GM23338 (cell line): ENCODE measurements at regions not wholly inside any gene's neighbourhood (a gene's known extent, or its start where the extent isn't known, plus 50 kb on each side); places are given as distances from the start of the nearest gene placed in this dataset.

Source experiments
- ATAC-seq: fragments of 200-7000 bp; cut with Tn5 transposase; 3 replicates; pipeline ENCODE4 v1.9.1; 2020
- DNase-seq: peaks from one replicate; pipeline ENCODE4 v3.0.0-alpha.2; 2015; ENCODE audit warnings: low spot score
- H2AFZ ChIP-seq: fragments of 200-600 bp; sonication (generic); 2 replicates; pipeline ENCODE4 v1.8.0; 2016; ENCODE audit warnings: antibody characterized with exemption, mild to moderate bottlenecking, moderate library complexity
- H3F3A ChIP-seq: fragments of 200-600 bp; sonication (generic); replicated peaks from 2 replicates; pipeline ENCODE4 v1.8.0; 2017; ENCODE audit warnings: antibody characterized with exemption, mixed run types, low read depth
- H3K27ac ChIP-seq: fragments of 200-600 bp; sonication (generic); 2 replicates; pipeline ENCODE4 v1.6.1; 2016; ENCODE audit warnings: low read depth
- H3K27me3 ChIP-seq: fragments of 200-600 bp; sonication (generic); 2 replicates; pipeline ENCODE4 v1.8.0; 2016; ENCODE audit warnings: mild to moderate bottlenecking, mixed run types, moderate library complexity; ENCODE audit not compliant: insufficient read depth
- H3K36me3 ChIP-seq: fragments of 200-600 bp; sonication (generic); 2 replicates; pipeline ENCODE4 v1.8.0; 2016; ENCODE audit warnings: mild to moderate bottlenecking; ENCODE audit not compliant: insufficient read depth
- H3K4me1 ChIP-seq: fragments of 200-600 bp; sonication (generic); 2 replicates; pipeline ENCODE4 v1.8.0; 2016; ENCODE audit warnings: mild to moderate bottlenecking, moderate library complexity; ENCODE audit not compliant: insufficient read depth
- H3K4me2 ChIP-seq: fragments of 200-600 bp; sonication (generic); 2 replicates; pipeline ENCODE4 v1.7.1; 2017; ENCODE audit warnings: mixed run types
- H3K4me3 ChIP-seq: fragments of 200-600 bp; sonication (generic); 2 replicates; pipeline ENCODE4 v1.6.1; 2016; ENCODE audit warnings: mixed run types
- H3K79me2 ChIP-seq: fragments of 200-600 bp; sonication (generic); replicated peaks from 2 replicates; pipeline ENCODE4 v1.8.0; 2017; ENCODE audit warnings: mild to moderate bottlenecking; ENCODE audit not compliant: insufficient read depth
- H3K9me2 ChIP-seq: fragments of 200-600 bp; sonication (generic); 2 replicates; pipeline ENCODE4 v1.8.0; 2017; ENCODE audit not compliant: insufficient read depth
- H4K20me1 ChIP-seq: fragments of 200-600 bp; sonication (generic); replicated peaks from 2 replicates; pipeline ENCODE4 v1.8.0; 2017; ENCODE audit warnings: mild to moderate bottlenecking; ENCODE audit not compliant: insufficient read depth
- H3K27ac Mint-ChIP-seq: 2 replicates; pipeline ENCODE4 v1.8.0; 2020; ENCODE audit warnings: inconsistent platforms, mild to moderate bottlenecking, moderate library complexity, mixed read lengths
- H3K27me3 Mint-ChIP-seq: 3 replicates; pipeline ENCODE4 v1.8.0; 2022; ENCODE audit warnings: low read depth, mild to moderate bottlenecking, moderate library complexity, mixed read lengths, inconsistent platforms; ENCODE audit not compliant: insufficient read depth, poor library complexity
- H3K36me3 Mint-ChIP-seq: 3 replicates; pipeline ENCODE4 v1.8.0; 2021; ENCODE audit warnings: low read depth, mild to moderate bottlenecking, inconsistent platforms, moderate library complexity, mixed read lengths
- H3K4me1 Mint-ChIP-seq: 3 replicates; pipeline ENCODE4 v1.8.0; 2020; ENCODE audit warnings: mild to moderate bottlenecking, inconsistent platforms, mixed read lengths
- H3K4me3 Mint-ChIP-seq: 3 replicates; pipeline ENCODE4 v1.8.0; 2021; ENCODE audit warnings: moderate library complexity, mild to moderate bottlenecking, inconsistent platforms, mixed read lengths
- H3K9me3 Mint-ChIP-seq: 3 replicates; pipeline ENCODE4 v1.8.0; 2020; ENCODE audit warnings: moderate library complexity, mild to moderate bottlenecking, inconsistent platforms, mixed read lengths
- CREB1 ChIP-seq: fragments of 250-450 bp; sonication (Bioruptor Pico); IDR thresholded peaks from 2 replicates; pipeline ENCODE4 v1.5.0; 2020; ENCODE audit warnings: low read depth, mild to moderate bottlenecking, moderate library complexity
- CTCF ChIP-seq, 2 experiments: fragments of 200-600 bp in 1 of 2; sonication (generic) in 1 of 2; conservative IDR thresholded peaks; 2 replicates each; pipeline versions ENCODE4 v1.5.1 to v1.6.1; 2016 to 2017; ENCODE audit warnings: antibody characterized with exemption in 2 of 2, low read depth in 2 of 2, mild to moderate bottlenecking in 2 of 2, moderate library complexity in 1 of 2
- JUNB ChIP-seq: IDR thresholded peaks from one replicate; pipeline ENCODE4 v1.6.1; 2016; ENCODE audit warnings: antibody characterized with exemption; ENCODE audit not compliant: unreplicated experiment
- NANOG ChIP-seq: IDR thresholded peaks from 2 replicates; pipeline ENCODE4 v1.6.1; 2016; ENCODE audit warnings: antibody characterized with exemption, borderline replicate concordance
- POLR2AphosphoS5 ChIP-seq: IDR thresholded peaks from 2 replicates; pipeline ENCODE4 v1.6.1; 2016; ENCODE audit warnings: antibody characterized with exemption, low read depth
- STAT1 ChIP-seq: IDR thresholded peaks from one replicate; pipeline ENCODE4 v1.6.1; 2016; ENCODE audit warnings: antibody characterized with exemption; ENCODE audit not compliant: unreplicated experiment
- ZNF114 ChIP-seq: fragments of 250-450 bp; sonication (Bioruptor Pico); IDR thresholded peaks from 2 replicates; pipeline ENCODE4 v1.5.0; 2020; ENCODE audit warnings: mild to moderate bottlenecking, moderate library complexity
- ZNF331 ChIP-seq: fragments of 250-450 bp; sonication (Bioruptor Pico); IDR thresholded peaks from 2 replicates; pipeline ENCODE4 v1.5.0; 2020; ENCODE audit warnings: low read depth, mild to moderate bottlenecking, moderate library complexity
- ZNF462 ChIP-seq: fragments of 250-450 bp; sonication (Bioruptor Pico); IDR thresholded peaks from 2 replicates; pipeline ENCODE4 v1.5.0; 2020; ENCODE audit warnings: mild to moderate bottlenecking, moderate library complexity
- TF ChIP-seq, protein P1 (sequence below): IDR thresholded peaks from one replicate; pipeline ENCODE4 v1.6.1; 2018; ENCODE audit warnings: antibody characterized with exemption; ENCODE audit not compliant: unreplicated experiment
- TF ChIP-seq, protein P2 (sequence below): IDR thresholded peaks from 2 replicates; pipeline ENCODE4 v1.6.1; 2016; ENCODE audit warnings: antibody characterized with exemption

- H4K20me1 ChIP-seq: no peaks in the 10 kb centered on the region
- H3K4me2 ChIP-seq: no peak overlapping the region
- Mint-ChIP-seq H3K36me3 (no peaks in the 10 kb centered on the region), H3K27ac (no peak overlapping the region), H3K4me3 (no peak overlapping the region), H3K27me3 (peaks cover 2% of the 10 kb centered on the region), H3K9me3 (no peaks in the 10 kb centered on the region), H3K4me1 (peaks cover 11% of the 10 kb centered on the region; the same call in 2 of the 3 replicates)
- no peak overlapping the region for H3K4me3 ChIP-seq
- H3K79me2 ChIP-seq: no peaks in the 10 kb centered on the region
- H3K4me1 ChIP-seq: 0 out of 2 replicates have a peak, but pooled peaks cover 6% of the 10 kb centered on the region
- ATAC-seq (no peak), DNase-seq (no peak)
- H3K27ac ChIP-seq: no peak overlapping the region
- peaks cover 9% of the 10 kb centered on the region for H3K9me2 ChIP-seq
- no peak for TF ChIP-seq STAT1
- TF ChIP-seq POLR2AphosphoS5: no peak
- no peak for TF ChIP-seq CTCF (conservative IDR thresholded peaks at IDR 0.05; ENCODE audit: low read depth in 2 of 2)
- no peak for TF ChIP-seq JUNB
- TF ChIP-seq ZNF462: no peak
- TF ChIP-seq, protein P1, sequence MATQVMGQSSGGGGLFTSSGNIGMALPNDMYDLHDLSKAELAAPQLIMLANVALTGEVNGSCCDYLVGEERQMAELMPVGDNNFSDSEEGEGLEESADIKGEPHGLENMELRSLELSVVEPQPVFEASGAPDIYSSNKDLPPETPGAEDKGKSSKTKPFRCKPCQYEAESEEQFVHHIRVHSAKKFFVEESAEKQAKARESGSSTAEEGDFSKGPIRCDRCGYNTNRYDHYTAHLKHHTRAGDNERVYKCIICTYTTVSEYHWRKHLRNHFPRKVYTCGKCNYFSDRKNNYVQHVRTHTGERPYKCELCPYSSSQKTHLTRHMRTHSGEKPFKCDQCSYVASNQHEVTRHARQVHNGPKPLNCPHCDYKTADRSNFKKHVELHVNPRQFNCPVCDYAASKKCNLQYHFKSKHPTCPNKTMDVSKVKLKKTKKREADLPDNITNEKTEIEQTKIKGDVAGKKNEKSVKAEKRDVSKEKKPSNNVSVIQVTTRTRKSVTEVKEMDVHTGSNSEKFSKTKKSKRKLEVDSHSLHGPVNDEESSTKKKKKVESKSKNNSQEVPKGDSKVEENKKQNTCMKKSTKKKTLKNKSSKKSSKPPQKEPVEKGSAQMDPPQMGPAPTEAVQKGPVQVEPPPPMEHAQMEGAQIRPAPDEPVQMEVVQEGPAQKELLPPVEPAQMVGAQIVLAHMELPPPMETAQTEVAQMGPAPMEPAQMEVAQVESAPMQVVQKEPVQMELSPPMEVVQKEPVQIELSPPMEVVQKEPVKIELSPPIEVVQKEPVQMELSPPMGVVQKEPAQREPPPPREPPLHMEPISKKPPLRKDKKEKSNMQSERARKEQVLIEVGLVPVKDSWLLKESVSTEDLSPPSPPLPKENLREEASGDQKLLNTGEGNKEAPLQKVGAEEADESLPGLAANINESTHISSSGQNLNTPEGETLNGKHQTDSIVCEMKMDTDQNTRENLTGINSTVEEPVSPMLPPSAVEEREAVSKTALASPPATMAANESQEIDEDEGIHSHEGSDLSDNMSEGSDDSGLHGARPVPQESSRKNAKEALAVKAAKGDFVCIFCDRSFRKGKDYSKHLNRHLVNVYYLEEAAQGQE: no peak
- no peak for TF ChIP-seq ZNF331 (CRISPR knock-in tag)
- no peak for TF ChIP-seq ZNF114
- TF ChIP-seq CREB1: no peak
- TF ChIP-seq, protein P2, sequence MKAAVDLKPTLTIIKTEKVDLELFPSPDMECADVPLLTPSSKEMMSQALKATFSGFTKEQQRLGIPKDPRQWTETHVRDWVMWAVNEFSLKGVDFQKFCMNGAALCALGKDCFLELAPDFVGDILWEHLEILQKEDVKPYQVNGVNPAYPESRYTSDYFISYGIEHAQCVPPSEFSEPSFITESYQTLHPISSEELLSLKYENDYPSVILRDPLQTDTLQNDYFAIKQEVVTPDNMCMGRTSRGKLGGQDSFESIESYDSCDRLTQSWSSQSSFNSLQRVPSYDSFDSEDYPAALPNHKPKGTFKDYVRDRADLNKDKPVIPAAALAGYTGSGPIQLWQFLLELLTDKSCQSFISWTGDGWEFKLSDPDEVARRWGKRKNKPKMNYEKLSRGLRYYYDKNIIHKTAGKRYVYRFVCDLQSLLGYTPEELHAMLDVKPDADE: no peak
- TF ChIP-seq NANOG: no peak
- no peaks in the 10 kb centered on the region for H3F3A ChIP-seq
- no peaks in the 10 kb centered on the region for H3K27me3 ChIP-seq
- H2AFZ ChIP-seq: peak overlapping the region; percentile 15; the same call in 1 of the 2 replicates
- no peaks in the 10 kb centered on the region for H3K36me3 ChIP-seq
Observed at GRCh38 chr17:55612691-55613141, 101.5 kb upstream of the SMIM36 start.
